ENCODE measurements at regions not wholly inside any gene's neighbourhood (a gene's known extent, or its start where the extent isn't known, plus 50 kb on each side); places are given as distances from the start of the nearest gene placed in this dataset.

DNA sequence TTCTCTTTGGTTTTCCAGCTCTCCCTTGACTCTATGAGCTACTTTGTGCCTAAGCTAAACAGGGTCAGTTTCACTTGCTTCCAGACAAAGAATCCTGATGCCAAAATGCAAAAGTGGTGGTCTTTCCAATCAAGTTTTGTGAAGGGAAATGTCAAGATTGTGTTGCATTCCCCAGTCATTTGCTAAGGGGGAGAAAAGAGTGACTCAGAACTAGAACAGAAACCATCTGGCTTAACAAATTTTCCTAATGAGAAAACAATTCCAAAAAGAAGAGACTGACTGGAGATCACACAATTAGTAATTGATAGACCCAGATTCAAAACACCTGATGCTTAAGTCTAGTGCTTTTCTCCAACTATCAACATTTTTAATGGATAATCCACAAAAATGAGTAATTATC, 235.1 kb upstream of the DIO2 start:
- DNase-seq = no peak

DNA sequence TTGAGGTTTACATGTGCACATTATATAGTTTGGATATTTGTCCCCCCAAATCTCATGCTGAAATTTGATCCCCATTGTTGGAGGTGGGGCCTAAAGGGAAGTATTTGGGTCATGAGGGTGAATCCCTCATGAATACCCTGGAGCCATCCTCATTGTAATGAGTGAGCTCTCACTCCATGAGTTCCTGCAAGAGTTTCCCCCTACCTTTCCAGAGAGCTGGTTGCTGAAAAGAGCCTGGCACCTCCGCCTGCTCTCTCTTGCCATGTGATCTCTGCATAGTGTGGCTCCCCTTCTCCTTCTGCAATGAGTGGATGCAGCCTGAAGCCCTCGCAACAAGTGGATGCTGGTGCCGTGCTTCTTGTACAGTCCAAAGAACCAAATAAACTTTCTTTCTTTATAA, 234.3 kb upstream of the DIO2 start:
- no peak for DNase-seq

DNA sequence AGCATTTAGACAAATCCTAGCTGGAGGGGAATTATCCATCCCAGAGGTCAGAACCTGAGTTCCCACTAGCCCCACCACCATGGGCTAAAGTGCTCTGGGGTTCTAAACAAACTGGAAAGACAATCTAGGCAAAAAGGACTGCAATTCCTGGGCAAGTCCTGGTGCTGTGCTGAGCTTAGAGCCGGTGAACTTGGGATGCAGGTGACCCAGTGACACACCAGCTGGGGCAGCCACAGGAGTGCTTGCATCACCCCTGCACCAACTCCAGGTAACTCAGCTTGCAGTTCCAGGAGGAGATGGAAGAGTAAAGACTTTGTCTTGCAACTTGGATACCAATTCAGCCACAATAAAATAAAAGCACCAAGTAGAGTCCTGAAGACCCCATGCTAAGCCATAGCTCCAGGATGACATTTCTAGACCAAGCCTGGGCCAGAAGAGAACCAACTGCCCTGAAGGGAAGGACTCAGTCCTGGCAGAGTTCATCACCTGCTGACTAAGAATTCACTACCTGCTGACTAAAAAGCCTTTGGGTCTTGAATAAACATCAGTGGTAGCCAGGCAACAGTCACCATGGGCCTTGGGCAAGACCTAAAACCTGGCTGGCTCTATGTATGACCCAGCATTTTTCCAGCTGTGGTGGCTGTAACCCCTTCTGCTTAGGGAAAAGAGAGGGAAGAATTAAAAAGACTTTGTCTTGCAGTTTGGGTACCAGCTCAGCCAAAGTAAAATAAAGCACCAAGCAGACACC, 223.4 kb upstream of the DIO2 start:
- DNase-seq = peak; percentile 1

DNA sequence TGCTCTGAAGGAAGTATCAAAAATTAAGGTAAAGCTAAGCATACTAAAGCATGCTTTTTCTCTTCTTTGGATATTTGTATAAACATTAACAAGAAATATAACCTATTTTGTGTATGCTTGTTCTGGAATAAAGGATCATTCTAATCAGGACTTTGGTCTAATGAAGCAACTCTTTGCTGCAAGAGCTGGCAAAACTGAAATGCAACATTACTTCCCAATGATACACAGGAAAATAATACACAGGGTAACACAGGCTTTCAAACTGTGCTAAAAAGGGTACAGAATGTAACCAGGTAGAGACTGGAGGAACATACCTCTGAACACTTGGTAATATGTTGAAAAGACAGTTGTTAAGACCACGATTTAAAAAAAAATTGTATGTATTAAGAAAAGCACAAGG, 222.5 kb upstream of the DIO2 start:
- no peak for DNase-seq

DNA sequence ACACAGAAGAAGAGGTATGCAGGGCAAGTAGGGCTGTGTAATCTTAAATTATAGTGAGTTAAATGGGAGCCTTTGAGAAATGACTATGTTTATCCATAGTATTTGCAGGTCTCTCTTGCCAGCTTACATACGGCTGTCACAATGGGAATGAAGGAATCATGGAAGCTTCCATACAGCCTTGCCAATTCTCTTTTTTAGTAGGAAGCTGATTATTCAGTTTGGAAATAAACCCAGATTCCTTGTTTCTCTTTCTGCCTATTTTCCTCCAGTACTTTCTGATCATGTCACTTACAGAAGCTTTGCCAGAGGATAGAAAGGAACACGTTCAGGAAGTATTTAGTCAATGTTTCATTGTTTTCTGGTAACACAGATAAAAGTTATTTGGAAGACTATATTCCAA, 217.4 kb upstream of the DIO2 start:
- no peak for DNase-seq

DNA sequence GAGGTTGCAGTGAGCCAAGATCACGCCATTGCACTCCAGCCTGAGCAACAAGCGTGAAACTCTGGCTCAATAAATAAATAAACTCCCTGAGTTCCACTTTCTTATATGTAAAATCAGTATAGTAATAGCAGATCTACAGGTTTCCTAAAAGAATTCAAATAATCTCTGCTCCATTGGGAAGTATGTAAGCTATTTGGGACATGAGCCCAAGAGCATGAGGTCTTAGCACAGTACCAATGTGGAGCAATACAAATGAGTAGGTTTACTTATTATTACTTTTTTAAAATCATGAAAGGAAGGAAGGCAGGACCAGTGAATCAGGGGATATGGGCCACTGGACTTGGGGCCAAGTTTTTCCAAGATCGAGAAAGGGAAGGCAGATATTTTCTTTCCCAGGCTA, 216.9 kb upstream of the DIO2 start:
- DNase-seq = no peak

DNA sequence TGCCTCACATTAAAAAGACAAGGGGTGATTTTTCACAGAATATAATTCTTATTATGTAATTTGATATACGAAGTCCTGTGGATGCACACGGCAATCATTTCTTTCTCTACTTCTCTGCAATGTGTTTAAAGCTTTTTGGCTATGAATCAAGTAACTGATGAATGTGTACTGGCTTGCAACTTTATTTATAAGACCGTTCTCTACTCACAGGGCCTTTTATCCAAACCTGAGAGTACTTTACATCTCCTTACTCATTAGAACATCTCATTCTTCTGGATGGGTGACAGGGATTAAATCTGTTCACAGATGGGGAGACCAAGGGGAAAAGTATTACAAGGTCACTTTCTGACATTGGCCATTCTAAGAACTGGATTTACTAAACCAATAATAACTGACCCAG, 215.8 kb upstream of the DIO2 start:
- no peak for DNase-seq

DNA sequence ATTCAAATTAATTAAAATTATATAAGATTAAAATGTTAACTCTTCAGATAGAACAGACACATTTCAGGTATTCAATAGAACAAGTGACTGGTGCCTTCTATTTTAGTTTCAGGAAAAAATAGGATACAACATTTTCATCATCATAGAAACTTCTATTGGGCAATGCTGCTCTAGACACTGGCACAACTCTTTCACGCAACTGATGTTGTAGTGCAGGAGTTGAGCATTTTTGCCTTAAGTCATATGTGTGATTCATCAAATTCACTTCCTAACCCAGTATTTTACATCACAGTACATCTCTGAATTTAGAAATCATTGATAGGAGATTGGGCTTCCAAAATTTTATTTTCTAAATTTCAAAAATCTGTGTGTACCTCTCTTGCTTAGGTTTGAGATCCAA, 215.4 kb upstream of the DIO2 start:
- no peak for DNase-seq

DNA sequence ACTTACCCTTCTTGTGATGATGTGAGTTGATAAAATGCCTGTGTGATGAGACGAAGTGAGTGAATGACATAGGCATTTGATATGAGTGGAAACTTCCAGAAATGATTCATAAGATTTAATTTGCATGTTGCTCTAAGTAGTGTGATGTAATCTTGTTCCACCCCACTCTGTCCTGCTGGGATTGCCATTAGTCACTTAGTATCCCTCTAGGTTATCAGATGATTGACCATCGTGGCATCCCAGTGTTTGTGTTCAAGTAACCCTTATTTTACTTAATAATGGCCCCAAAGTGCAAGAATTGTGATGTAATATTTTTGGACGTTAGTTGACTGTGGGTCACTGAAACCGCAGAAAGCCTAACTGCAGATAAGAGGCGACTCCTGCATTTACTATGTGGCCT, 214.4 kb upstream of the DIO2 start:
- no peak for DNase-seq

DNA sequence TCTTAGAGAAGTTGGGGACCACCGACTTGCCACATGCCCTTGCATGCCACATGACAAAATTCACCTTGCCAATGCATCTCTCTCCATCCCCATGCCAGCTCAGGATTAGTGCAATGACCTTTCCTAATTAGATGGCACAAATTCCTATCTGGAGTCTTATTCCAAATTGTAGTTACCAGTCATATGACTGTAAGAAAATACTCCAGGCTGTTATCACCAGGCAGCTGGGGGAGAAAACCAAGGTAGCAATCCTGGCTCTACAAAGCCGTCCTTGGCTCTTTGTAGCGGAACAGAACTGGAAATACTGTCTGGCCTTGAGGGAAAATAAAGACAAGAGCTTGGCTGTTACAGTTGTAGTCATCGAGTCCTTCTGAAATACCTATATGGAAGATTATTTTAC, 208.5 kb upstream of the DIO2 start:
- no peak for DNase-seq

DNA sequence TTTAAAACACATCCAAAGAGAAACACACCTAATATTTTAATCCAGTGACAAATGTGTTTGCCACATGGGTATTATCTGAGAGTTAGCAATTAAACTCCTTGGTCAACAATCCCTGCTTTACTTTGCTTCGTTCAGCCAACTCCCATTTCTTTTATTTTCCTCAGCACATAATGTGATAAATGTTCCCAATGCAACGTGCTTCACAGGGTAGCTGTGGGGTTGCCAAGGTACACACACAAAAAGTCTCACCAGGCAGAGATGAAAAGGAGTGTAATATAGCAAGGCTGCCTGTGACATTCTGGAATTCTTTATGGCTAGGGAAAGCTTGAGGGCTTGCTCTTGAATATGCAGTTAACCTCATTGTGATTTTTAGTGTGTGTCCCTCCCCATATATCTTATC, 208.0 kb upstream of the DIO2 start:
- peak; percentile 40 for DNase-seq

DNA sequence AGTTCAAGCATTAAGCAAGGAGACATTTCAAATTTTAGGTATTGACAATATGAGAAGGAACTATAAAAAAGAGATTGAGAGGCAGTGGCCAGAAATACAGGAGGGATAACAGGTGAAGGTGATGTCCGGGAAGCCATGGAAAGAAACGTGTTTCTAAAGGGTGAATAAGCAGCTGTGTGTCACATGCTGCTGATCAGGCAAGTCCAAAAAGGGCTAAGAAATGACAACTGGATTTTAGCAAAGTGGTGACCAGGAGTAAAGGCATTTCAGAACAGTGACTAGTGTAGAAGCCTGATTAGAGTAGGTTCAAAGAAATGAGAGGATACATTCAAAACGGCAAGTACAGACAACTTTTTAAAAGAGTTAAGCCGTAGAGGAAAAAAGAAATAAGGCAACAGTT, 204.3 kb upstream of the DIO2 start:
- no peak for DNase-seq

DNA sequence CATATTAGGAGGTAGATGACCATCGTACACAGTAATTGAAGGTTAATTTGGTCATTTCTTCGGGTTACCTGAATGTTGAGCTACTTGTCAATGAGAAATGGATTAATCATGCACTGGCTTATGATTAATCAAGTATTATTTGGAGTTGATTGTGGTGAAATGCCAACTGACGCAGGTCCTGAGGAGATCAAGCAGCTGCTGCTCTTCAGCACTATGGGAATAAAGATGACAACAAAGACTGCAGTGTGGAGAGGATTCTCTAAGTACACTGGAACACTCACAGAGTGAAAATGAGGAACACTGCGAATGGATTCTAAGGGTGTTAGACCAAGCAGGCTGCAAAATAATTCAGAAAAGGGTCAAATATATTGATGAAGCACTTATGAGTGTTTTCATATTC, 202.8 kb upstream of the DIO2 start:
- DNase-seq = no peak

DNA sequence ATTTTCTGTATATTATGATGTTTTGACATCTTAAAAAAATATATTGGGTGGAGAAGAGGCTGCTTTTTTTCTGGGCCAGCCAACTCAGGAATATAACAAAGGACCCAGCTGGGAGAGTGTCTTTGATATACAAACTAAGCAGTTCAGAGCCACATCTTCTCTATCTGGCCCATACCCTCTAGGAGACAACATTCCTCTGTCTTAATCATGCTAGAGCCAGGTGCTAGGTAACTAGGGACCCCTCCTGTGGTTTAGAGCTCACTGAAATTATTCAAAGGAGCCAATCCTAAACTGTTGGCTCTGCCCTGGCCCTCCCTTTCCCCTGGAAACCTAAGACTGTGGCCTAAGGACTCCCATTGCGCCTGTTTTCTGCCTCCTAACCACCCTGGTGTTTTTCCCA, 193.1 kb upstream of the DIO2 start:
- DNase-seq = no peak

DNA sequence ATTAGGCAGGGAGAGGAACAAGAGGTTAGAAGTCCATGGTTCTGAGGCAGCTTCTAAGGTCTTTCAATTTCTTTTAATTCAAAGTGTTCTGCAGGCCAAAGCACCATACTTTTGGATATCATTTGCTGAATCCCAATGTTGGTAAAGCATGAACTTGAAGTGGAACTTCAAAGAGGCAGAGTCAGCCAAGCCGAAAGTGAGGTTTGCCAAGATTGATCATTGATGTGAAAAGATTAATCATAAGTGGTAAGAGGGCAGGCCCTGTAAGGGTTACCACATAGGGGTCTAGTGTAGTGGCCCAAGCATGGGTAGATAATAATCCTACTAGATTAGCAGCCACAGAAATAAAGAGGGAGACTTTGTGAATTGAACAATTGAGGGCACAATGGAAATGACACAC, 191.7 kb upstream of the DIO2 start:
- no peak for DNase-seq

DNA sequence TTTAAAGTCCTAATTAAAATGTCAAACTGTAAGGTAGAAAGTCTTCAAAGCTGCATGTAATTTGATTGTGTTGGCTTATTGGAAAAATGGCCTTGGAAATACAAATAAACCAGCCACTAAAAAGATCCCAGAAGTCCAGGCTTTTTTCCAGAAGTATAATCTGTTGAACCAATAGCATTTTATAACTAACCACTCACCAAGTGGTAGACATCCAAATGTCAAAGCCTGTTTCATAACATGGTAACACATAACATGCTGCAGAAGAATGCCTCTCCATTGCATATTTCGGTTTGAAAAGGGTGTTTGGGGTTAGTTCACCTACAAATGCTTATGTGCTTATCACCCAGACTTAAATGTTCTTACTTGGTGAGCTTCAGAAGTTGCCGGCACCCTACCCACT, 183.7 kb upstream of the DIO2 start:
- no peak for DNase-seq

DNA sequence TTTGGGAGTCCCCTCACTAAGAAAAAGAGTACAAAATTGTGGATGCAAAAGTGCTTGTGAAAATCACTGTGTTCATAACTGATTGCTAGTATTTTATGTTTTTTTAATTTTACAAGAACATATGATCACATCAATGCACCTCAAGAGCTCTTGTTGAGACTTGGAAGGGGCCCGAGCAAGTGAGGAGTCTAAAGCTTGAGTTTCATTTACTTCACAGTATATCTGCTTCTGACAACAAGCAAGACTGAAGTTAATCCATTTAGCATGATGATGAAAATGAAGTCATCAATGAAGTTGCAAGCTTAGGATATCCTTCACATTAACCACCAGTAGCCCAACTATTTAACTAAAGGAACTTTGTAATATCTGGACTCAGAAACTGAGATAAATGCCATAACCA, 182.5 kb upstream of the DIO2 start:
- DNase-seq = no peak

DNA sequence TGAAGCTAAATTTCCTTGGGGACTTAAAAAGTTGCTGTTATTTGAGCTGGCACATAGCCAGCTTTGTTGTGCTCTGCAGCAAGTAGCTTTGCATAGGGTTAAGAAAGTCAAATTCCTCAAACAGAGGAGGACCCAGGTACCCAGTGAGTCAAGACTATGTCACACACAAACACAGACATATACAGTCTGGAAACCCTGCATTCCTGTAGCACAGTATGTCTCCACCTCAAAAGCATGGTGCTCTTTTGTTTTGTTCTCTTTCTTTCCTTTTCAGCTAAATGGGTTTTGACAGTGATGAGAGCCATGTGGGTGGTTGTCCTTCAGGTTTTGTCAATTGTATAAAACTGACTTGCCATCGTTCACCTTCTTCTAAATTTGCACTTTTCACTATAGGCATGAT, 179.6 kb upstream of the DIO2 start:
- no peak for DNase-seq

DNA sequence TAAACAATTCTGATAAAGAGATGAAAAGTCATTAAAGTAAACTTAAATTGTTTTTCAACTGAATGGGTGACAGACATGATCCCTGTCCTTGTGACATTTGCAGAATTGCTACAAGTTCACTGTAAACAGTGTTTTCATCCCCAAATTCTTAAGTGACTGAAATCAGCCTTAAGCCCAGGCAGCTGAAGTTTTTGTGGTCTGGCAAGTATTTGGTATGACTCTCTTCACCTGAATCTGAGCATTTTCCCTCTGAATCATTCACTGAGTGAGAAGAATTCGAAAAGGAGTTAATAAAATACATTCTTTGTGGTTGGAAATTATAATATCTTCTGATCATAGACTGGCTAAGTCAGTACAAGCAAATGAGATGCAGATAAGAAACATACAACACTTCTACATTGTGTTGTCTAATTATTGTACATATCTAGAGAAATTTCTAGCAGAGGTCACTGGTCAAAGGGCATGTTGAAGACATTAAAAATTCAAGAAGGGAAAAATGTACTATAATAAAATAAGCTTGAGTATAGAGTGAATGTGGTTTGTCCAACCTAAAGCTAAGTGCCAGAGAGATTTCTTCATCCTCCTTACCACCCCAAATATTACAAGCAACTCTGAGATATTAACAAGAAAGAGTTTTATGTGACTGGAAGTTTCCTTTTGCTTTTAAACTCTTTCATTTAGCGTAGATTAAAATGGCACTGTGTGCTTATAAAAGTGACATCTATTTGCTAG, 177.8 kb upstream of the DIO2 start:
- DNase-seq = no peak

DNA sequence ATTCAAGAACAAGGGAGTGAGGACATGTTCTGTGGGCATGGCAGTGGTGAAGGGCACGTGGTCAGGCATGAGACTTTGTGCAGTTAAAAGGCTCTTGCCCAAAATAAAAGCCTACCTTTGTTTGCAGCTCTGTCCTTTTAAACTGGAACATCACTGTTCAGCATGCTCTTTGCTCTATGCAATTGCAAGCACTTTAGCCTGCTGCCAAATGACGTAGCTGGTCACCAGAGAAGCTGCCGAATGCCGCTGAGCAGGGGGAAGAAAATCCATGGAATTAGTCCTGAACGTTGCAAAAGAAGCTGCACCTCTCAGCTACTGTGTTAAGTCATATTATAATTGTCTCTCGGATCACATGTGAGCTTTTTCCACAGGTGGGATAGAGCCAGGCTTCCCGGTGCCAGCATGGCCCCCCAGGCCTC, 176.3 kb upstream of the DIO2 start:
- DNase-seq = no peak

DNA sequence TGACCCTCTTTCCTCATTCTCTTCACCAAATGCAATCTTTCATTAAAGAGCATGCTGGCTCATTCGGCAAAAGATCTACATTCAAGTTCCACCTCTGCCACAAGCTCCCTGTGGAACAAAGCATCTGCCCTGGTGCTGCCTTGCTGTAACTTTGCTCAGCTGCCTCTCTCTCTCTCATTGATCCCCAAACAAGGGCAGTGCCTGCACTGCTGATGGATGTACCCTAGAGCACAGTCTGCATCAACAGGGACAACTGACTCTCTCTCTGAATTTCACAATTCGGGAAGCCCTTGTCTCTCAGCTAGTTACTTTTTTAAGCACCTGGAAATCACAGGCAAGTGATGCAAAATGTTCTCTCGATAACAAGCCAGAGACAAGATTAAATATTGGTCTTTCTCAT, 174.0 kb upstream of the DIO2 start:
- peak; percentile 31 for DNase-seq

DNA sequence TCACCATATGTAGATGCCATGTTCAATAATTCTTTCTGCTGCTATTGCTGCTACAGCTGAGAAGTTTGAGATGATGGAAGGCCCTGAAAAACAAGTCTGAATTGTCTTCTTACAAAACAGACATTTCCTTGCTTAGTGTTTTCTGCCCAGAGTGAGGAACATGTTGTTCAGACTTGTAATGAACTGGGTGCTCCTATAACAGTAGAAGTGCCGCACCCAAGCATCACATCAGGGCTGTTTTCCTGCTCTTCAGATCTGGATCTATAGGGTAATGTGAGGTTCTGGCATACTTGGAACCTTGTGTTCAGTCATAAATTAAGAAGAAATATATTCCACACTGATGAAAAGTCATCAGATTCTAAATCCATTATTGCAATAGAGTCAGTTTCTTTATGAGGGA, 171.9 kb upstream of the DIO2 start:
- no peak for DNase-seq

DNA sequence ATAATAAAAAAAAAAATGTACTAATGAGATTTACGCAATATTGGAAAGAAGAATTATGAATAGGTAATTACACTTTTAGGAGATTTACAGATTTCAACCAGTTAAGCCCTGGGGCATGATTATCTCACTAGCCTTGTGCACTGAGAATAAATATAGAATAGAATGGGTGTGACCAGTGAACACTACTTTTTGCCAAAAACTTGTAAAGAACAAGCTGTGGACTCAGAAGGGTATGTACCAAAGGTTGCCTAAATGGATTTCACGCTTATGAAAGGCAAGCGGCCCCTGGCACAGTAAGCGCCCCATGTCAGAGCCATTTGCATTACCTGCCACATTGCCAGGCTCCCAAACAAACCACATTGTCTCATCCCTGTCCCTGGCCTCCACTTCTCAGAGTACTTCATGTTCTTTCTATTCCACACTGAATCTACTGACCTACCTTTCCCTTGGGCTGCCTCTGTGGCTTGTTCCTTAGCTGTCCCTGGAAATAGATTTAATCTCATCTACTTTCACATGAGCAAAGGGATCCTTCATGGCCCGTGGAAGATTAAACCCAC, 170.6 kb upstream of the DIO2 start:
- DNase-seq = no peak

DNA sequence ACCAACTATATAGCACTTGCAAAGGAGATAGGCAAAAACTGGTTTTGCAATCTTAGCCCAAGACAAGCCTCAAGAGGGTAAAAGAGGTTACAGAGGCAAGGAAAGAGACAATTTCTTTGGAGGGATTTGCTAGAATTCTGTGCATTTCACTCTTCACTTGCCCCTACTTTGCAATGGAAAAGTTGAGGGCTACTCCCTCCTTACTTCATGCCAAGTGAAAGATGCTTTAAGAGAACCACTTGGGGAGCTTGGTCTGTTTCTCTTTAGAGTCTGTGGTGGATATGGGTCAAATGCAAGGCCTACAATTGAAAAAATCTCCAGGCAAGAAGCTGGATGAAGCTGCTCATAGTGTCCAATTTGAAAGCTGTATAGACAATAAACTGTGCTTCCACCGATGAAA, 167.7 kb upstream of the DIO2 start:
- no peak for DNase-seq
